Progenitor cell of endocrine pancreas (in vitro differentiated cells): ENCODE measurements at regions not wholly inside any gene's neighbourhood (a gene's known extent, or its start where the extent isn't known, plus 50 kb on each side); places are given as distances from the start of the nearest gene placed in this dataset.

Source experiments
- DNase-seq: peaks from one replicate; pipeline ENCODE4 v3.0.0; 2021; ENCODE audit warnings: low spot score; ENCODE audit not compliant: unreplicated experiment
- H3K27ac Mint-ChIP-seq: 2 replicates; pipeline ENCODE4 v1.8.0; 2021; ENCODE audit warnings: mild to moderate bottlenecking, moderate library complexity, mixed read lengths
- H3K27me3 Mint-ChIP-seq: 2 replicates; pipeline ENCODE4 v1.8.0; 2021; ENCODE audit warnings: mixed read lengths
- H3K36me3 Mint-ChIP-seq: 2 replicates; pipeline ENCODE4 v1.8.0; 2022; ENCODE audit warnings: mixed read lengths; ENCODE audit not compliant: insufficient read depth
- H3K4me1 Mint-ChIP-seq: 2 replicates; pipeline ENCODE4 v1.8.0; 2021; ENCODE audit warnings: low read depth, mixed read lengths
- H3K4me3 Mint-ChIP-seq: 2 replicates; pipeline ENCODE4 v1.8.0; 2021; ENCODE audit warnings: low read depth, mild to moderate bottlenecking, moderate library complexity, mixed read lengths
- H3K9me3 Mint-ChIP-seq: 2 replicates; pipeline ENCODE4 v1.8.0; 2021; ENCODE audit warnings: low read depth, mixed read lengths
- CTCF ChIP-seq: fragments of 200-600 bp; sonication (generic); IDR thresholded peaks from one replicate; pipeline ENCODE4 v1.5.0; 2021; ENCODE audit warnings: antibody characterized with exemption, mild to moderate bottlenecking; ENCODE audit not compliant: unreplicated experiment

GRCh38 chr7:13036256-13036780, 348.9 kb downstream of the ARL4A start:
- H3K27ac Mint-ChIP-seq, result no peak overlapping the region
- H3K9me3 Mint-ChIP-seq, result peaks cover 7% of the 10 kb centered on the region
- H3K27me3 Mint-ChIP-seq, result no peaks in the 10 kb centered on the region
- no peaks in the 10 kb centered on the region for H3K4me1 Mint-ChIP-seq
- no peak for TF ChIP-seq CTCF
- no peak overlapping the region for H3K4me3 Mint-ChIP-seq
- no peak for DNase-seq
- no peaks in the 10 kb centered on the region for H3K36me3 Mint-ChIP-seq

- Mint-ChIP-seq H3K27ac (no peak overlapping the region), H3K9me3 (peaks cover 7% of the 10 kb centered on the region), H3K4me3 (no peak overlapping the region), H3K27me3 (no peaks in the 10 kb centered on the region), H3K36me3 (no peaks in the 10 kb centered on the region), H3K4me1 (no peaks in the 10 kb centered on the region)
- no peak for TF ChIP-seq CTCF
- DNase-seq, result no peak
These were observed 349.8 kb downstream of the ARL4A start for GRCh38 chr7:13037216-13037615.

GRCh38 chr7:13041368-13041988, 354.0 kb downstream of the ARL4A start:
- Mint-ChIP-seq H3K4me1 (no peaks in the 10 kb centered on the region), H3K27me3 (no peaks in the 10 kb centered on the region), H3K9me3 (peaks cover 3% of the 10 kb centered on the region), H3K36me3 (no peaks in the 10 kb centered on the region), H3K4me3 (no peak overlapping the region), H3K27ac (no peak overlapping the region)
- TF ChIP-seq CTCF, result no peak
- no peak for DNase-seq

- no peak overlapping the region for H3K4me3 Mint-ChIP-seq
- H3K9me3 Mint-ChIP-seq, result no peaks in the 10 kb centered on the region
- H3K27ac Mint-ChIP-seq, result no peak overlapping the region
- no peak for TF ChIP-seq CTCF
- DNase-seq, result no peak
- no peaks in the 10 kb centered on the region for H3K27me3 Mint-ChIP-seq
- H3K36me3 Mint-ChIP-seq, result no peaks in the 10 kb centered on the region
- no peaks in the 10 kb centered on the region for H3K4me1 Mint-ChIP-seq
These were observed 355.3 kb downstream of the ARL4A start for GRCh38 chr7:13042605-13043236.

- Mint-ChIP-seq H3K27me3 (no peaks in the 10 kb centered on the region), H3K4me1 (no peaks in the 10 kb centered on the region), H3K36me3 (no peaks in the 10 kb centered on the region), H3K4me3 (no peak overlapping the region), H3K9me3 (no peaks in the 10 kb centered on the region), H3K27ac (no peak overlapping the region)
- no peak for TF ChIP-seq CTCF
- no peak for DNase-seq
These were observed 356.9 kb downstream of the ARL4A start for GRCh38 chr7:13044309-13044708.
